ENCODE measurements at regions not wholly inside any gene's neighbourhood (a gene's known extent, or its start where the extent isn't known, plus 50 kb on each side); places are given as distances from the start of the nearest gene placed in this dataset.
"Not testable (repeated sequence)": the region's sequence is repeated elsewhere in the genome, so short reads cannot be mapped to it uniquely, and the experiment has no call there.

- Histone ChIP-seq H3K9me3 (replicated peaks in 1 of 2; ENCODE audit: control insufficient read depth in 1 of 2, insufficient read depth in 1 of 2, low read length in 2 of 2) (peaks cover 0 to 9% of the 10 kb centered on the region in 2 donors), H3K79me2 (ENCODE audit: insufficient read depth, low read length) (no peaks in the 10 kb centered on the region), H2AFZ (ENCODE audit: insufficient read depth, low read depth, low read length, poor library complexity, severe bottlenecking) (no peak overlapping the region), H3K27ac (ENCODE audit: low read depth in 1 of 2, low read length in 2 of 2) (no peak overlapping the region), H3K36me3 (replicated peaks in 1 of 2; ENCODE audit: control insufficient read depth in 1 of 2, insufficient read depth in 2 of 2, low read length in 2 of 2) (no peaks in the 10 kb centered on the region), H3K4me1 (ENCODE audit: control insufficient read depth in 1 of 2, insufficient read depth in 2 of 2, low read length in 2 of 2) (no peaks in the 10 kb centered on the region), H3K4me2 (replicated peaks; ENCODE audit: extremely low read depth, low read length, poor library complexity, severe bottlenecking) (no peak overlapping the region), H3K9ac (ENCODE audit: insufficient read depth, low read length, poor library complexity, severe bottlenecking) (no peak overlapping the region), H3K4me3 (replicated peaks in 1 of 3; ENCODE audit: low read depth in 2 of 3, low read length in 3 of 3) (no peak overlapping the region), H4K20me1 (ENCODE audit: insufficient read depth, low read length) (no peaks in the 10 kb centered on the region), H3K27me3 (ENCODE audit: control insufficient read depth in 2 of 2, insufficient read depth in 2 of 2, low read length in 2 of 2) (no peaks in the 10 kb centered on the region)
- no peak for DNase-seq
- Mint-ChIP-seq H3K27me3 (ENCODE audit: low read depth in 3 of 3) (peaks cover 0 to 2% (median 1%) of the 10 kb centered on the region in 3 donors), H3K9me3 (peaks cover 0 to 12% (median 9%) of the 10 kb centered on the region in 7 donors), H3K4me3 (no peak overlapping the region), H3K36me3 (no peaks in the 10 kb centered on the region), H3K27ac (no peak overlapping the region), H3K4me1 (no peaks in the 10 kb centered on the region)
- no peak for TF ChIP-seq CTCF (IDR thresholded peaks at IDR 0.05)
- intact Hi-C loops (cut with micrococcal nuclease) = no loop called here
- no CpG with 5 or more reads among the region's 1 CpG for WGBS (ENCODE audit: insufficient coverage)
Measured at GRCh38 chr6:92962846-92963245, 456.5 kb downstream of the EPHA7 start.

- DNase-seq; H3K27me3 ChIP-seq (ENCODE audit: control insufficient read depth in 2 of 2, insufficient read depth in 2 of 2, low read length in 2 of 2); H3K4me1 Mint-ChIP-seq; H3K4me3 Mint-ChIP-seq; H3K27me3 Mint-ChIP-seq (ENCODE audit: low read depth in 3 of 3); H3K9me3 ChIP-seq (replicated peaks in 1 of 2; ENCODE audit: control insufficient read depth in 1 of 2, insufficient read depth in 1 of 2, low read length in 2 of 2); H3K79me2 ChIP-seq (ENCODE audit: insufficient read depth, low read length); H3K27ac ChIP-seq (ENCODE audit: low read depth in 1 of 2, low read length in 2 of 2); H3K9ac ChIP-seq (ENCODE audit: insufficient read depth, low read length, poor library complexity, severe bottlenecking); H3K4me3 ChIP-seq (replicated peaks in 1 of 3; ENCODE audit: low read depth in 2 of 3, low read length in 3 of 3); intact Hi-C loops (cut with micrococcal nuclease); H3K36me3 ChIP-seq (replicated peaks in 1 of 2; ENCODE audit: control insufficient read depth in 1 of 2, insufficient read depth in 2 of 2, low read length in 2 of 2); H2AFZ ChIP-seq (ENCODE audit: insufficient read depth, low read depth, low read length, poor library complexity, severe bottlenecking); H3K4me1 ChIP-seq (ENCODE audit: control insufficient read depth in 1 of 2, insufficient read depth in 2 of 2, low read length in 2 of 2); H3K4me2 ChIP-seq (replicated peaks; ENCODE audit: extremely low read depth, low read length, poor library complexity, severe bottlenecking); H4K20me1 ChIP-seq (ENCODE audit: insufficient read depth, low read length); H3K36me3 Mint-ChIP-seq; H3K27ac Mint-ChIP-seq: not testable (repeated sequence)
- 86% methylated on average over 6 of the region's 7 CpGs for WGBS (ENCODE audit: insufficient coverage)
- peaks cover 2 to 14% (median 7%) of the 10 kb centered on the region in 7 donors for H3K9me3 Mint-ChIP-seq
Measured at GRCh38 chr6:92952111-92952510, 467.2 kb downstream of the EPHA7 start.
